DOHH2 (cell line): ENCODE measurements at regions not wholly inside any gene's neighbourhood (a gene's known extent, or its start where the extent isn't known, plus 50 kb on each side); places are given as distances from the start of the nearest gene placed in this dataset.

Experiments used
- H3F3A ChIP-seq: fragments of 200-600 bp; sonication (generic), shearing (Covaris generic); 2 replicates; pipeline ENCODE4 v1.6.0; 2016; ENCODE audit warnings: antibody characterized with exemption, mild to moderate bottlenecking; ENCODE audit not compliant: control insufficient read depth, insufficient read depth
- H3K27ac ChIP-seq: fragments of 200-600 bp; sonication (generic); 2 replicates; pipeline ENCODE4 v1.5.1; 2014; ENCODE audit warnings: low read depth, mild to moderate bottlenecking, low read length, moderate library complexity
- H3K27me3 ChIP-seq: fragments of 200-600 bp; sonication (generic); 2 replicates; pipeline ENCODE4 v1.6.1; 2014; ENCODE audit warnings: mild to moderate bottlenecking, low read length, mixed read lengths; ENCODE audit not compliant: control insufficient read depth
- H3K36me3 ChIP-seq: fragments of 200-600 bp; sonication (generic); 2 replicates; pipeline ENCODE4 v1.6.1; 2014; ENCODE audit warnings: mild to moderate bottlenecking, low read length, moderate library complexity, mixed read lengths; ENCODE audit not compliant: control insufficient read depth
- H3K4me1 ChIP-seq: fragments of 200-600 bp; sonication (generic); 2 replicates; pipeline ENCODE4 v1.6.1; 2014; ENCODE audit warnings: mild to moderate bottlenecking, low read length, mixed read lengths; ENCODE audit not compliant: control insufficient read depth
- H3K4me2 ChIP-seq: fragments of 200-600 bp; sonication (generic); 2 replicates; pipeline ENCODE4 v1.6.0; 2014; ENCODE audit warnings: mild to moderate bottlenecking, low read length, moderate library complexity
- H3K4me3 ChIP-seq: fragments of 200-600 bp; sonication (generic); 2 replicates; pipeline ENCODE4 v1.5.1; 2014; ENCODE audit warnings: mild to moderate bottlenecking, low read length, mixed read lengths
- H3K79me2 ChIP-seq: fragments of 200-600 bp; sonication (generic); 2 replicates; pipeline ENCODE4 v1.6.1; 2014; ENCODE audit warnings: mild to moderate bottlenecking, low read length, mixed read lengths; ENCODE audit not compliant: control insufficient read depth
- H3K9me2 ChIP-seq: fragments of 200-600 bp; sonication (generic); replicated peaks from 2 replicates; pipeline ENCODE4 v1.6.1; 2014; ENCODE audit warnings: mild to moderate bottlenecking, low read length, mixed read lengths; ENCODE audit not compliant: control insufficient read depth
- H3K9me3 ChIP-seq: fragments of 200-600 bp; sonication (generic); 2 replicates; pipeline ENCODE4 v1.6.1; 2014; ENCODE audit warnings: antibody characterized with exemption, low read length, mixed read lengths; ENCODE audit not compliant: control insufficient read depth, insufficient read depth
- H4K20me1 ChIP-seq: fragments of 200-600 bp; sonication (generic); 2 replicates; pipeline ENCODE4 v1.6.0; 2014; ENCODE audit warnings: low read depth, mild to moderate bottlenecking, antibody characterized with exemption, low read length, moderate library complexity; ENCODE audit not compliant: control insufficient read depth, insufficient read depth
- EZH2phosphoT487 ChIP-seq: fragments of 200-600 bp; sonication (generic); IDR thresholded peaks from 2 replicates; pipeline ENCODE4 v1.6.1; 2017; ENCODE audit warnings: borderline replicate concordance, mild to moderate bottlenecking, antibody characterized with exemption, low read length, moderate library complexity, mixed read lengths
- TF ChIP-seq, protein P1 (sequence below): fragments of 200-600 bp; sonication (generic); IDR thresholded peaks from one replicate; pipeline ENCODE4 v1.5.1; 2014; ENCODE audit warnings: antibody characterized with exemption, mild to moderate bottlenecking, low read depth, low read length; ENCODE audit not compliant: poor library complexity, severe bottlenecking

DNA sequence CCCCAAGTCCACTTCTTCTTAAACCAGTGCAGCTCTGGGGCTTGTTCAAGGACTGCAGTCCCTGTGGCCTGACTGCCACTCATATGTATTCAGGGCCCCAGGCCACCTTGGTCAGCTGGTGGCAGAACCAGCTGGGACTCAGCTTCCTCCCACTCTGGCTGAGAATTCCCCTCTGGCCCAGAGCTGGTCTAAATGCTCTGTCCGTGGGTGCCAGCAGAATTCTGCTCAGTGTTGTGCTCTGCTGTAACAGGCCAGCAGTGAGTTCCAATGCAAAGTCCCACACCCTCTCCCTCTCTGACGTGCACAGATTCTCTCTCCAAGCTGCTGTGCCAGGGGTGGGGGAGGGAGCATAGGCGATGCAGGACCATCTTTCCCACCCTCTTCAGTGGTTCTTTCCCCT lies 210.4 kb upstream of the RGS6 start:
- Histone ChIP-seq H3K4me3 (no peak overlapping the region), H3K4me1 (no peaks in the 10 kb centered on the region), H3K27me3 (no peaks in the 10 kb centered on the region), H4K20me1 (no peaks in the 10 kb centered on the region), H3K36me3 (peaks cover 6% of the 10 kb centered on the region; the same call in 1 of the 2 replicates), H3K4me2 (no peak overlapping the region), H3K9me2 (no peaks in the 10 kb centered on the region), H3F3A (no peaks in the 10 kb centered on the region), H3K27ac (no peak overlapping the region), H3K9me3 (no peaks in the 10 kb centered on the region), H3K79me2 (no peaks in the 10 kb centered on the region)
- TF ChIP-seq, protein P1, sequence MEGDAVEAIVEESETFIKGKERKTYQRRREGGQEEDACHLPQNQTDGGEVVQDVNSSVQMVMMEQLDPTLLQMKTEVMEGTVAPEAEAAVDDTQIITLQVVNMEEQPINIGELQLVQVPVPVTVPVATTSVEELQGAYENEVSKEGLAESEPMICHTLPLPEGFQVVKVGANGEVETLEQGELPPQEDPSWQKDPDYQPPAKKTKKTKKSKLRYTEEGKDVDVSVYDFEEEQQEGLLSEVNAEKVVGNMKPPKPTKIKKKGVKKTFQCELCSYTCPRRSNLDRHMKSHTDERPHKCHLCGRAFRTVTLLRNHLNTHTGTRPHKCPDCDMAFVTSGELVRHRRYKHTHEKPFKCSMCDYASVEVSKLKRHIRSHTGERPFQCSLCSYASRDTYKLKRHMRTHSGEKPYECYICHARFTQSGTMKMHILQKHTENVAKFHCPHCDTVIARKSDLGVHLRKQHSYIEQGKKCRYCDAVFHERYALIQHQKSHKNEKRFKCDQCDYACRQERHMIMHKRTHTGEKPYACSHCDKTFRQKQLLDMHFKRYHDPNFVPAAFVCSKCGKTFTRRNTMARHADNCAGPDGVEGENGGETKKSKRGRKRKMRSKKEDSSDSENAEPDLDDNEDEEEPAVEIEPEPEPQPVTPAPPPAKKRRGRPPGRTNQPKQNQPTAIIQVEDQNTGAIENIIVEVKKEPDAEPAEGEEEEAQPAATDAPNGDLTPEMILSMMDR, result no peak
- no peak for TF ChIP-seq EZH2phosphoT487

DNA sequence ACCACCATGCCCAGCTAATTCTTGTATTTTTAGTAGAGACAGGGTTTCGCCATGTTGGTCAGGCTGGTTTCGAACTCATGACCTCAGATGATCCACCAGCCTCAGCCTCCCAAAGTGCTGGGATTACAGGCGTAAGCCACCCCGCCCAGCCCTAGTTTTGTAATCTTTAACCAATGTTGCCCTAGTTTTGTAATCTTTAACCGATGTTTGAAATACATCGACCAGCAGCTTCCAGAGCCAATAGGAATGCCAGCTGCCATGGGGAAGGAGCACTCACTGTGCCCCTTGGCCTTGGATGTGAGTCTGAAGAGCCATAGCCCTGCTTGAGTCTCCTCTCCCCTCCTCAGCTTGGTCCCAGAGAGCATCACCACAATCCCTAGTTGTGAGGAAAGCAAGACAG lies 209.3 kb upstream of the RGS6 start:
- Histone ChIP-seq H3F3A (no peaks in the 10 kb centered on the region), H3K79me2 (no peaks in the 10 kb centered on the region), H3K4me2 (no peak overlapping the region), H3K4me1 (no peaks in the 10 kb centered on the region), H3K27me3 (no peaks in the 10 kb centered on the region), H3K4me3 (no peak overlapping the region), H3K27ac (no peak overlapping the region), H3K36me3 (peaks cover 6% of the 10 kb centered on the region; the same call in 1 of the 2 replicates), H3K9me2 (no peaks in the 10 kb centered on the region), H3K9me3 (no peaks in the 10 kb centered on the region), H4K20me1 (no peaks in the 10 kb centered on the region)
- TF ChIP-seq EZH2phosphoT487, result no peak
- TF ChIP-seq, protein P1, result no peak

DNA sequence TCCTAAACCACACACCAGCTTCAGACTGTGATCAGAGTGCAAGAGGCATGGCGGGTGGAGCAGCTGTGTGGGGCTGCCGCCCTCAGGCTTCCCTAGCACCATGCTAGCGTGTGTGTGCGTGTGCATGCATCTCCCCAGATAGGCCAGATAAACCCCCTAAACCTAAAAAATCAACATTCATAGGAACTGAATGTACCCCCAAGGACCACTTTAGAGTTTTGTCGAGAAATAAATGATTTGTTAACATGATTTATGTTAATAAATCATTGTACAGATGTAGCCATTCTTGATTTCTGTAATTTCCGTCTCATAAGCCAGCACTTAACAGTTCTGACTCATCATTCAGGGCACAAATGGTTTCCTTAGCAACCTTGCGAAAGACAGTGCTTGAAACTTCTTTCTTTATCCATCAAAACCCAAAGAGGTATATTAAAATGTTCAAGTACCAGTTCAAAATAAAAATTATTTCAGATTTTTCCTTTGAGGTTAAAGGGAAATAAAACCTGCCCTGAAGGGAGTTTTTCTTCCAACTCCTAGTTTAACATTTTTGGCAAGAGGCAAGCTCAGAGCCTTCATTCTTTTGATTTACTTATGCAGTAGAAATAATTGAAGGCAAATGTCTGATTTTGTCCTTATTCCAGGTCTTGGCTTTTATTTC lies 206.2 kb upstream of the RGS6 start:
- Histone ChIP-seq H3K4me2 (no peak overlapping the region), H3K9me3 (no peaks in the 10 kb centered on the region), H3K27ac (no peak overlapping the region)

More for the DNA sequence above, 206.2 kb upstream of the RGS6 start:
- no peaks in the 10 kb centered on the region for H3K27me3 ChIP-seq
- no peak overlapping the region for H3K4me3 ChIP-seq
- no peaks in the 10 kb centered on the region for H3F3A ChIP-seq
- no peaks in the 10 kb centered on the region for H3K9me2 ChIP-seq
- no peaks in the 10 kb centered on the region for H3K4me1 ChIP-seq
- peaks cover 9% of the 10 kb centered on the region; the same call in 1 of the 2 replicates for H3K36me3 ChIP-seq
- TF ChIP-seq, protein P1, result no peak
- TF ChIP-seq EZH2phosphoT487, result no peak
- H4K20me1 ChIP-seq, result no peaks in the 10 kb centered on the region
- H3K79me2 ChIP-seq, result no peaks in the 10 kb centered on the region
